Activated B cell treated with CpG ODN at 0.5 μM for 24 hours (primary cell): ENCODE measurements at regions not wholly inside any gene's neighbourhood (a gene's known extent, or its start where the extent isn't known, plus 50 kb on each side); places are given as distances from the start of the nearest gene placed in this dataset.
"Not testable (repeated sequence)": the region's sequence is repeated elsewhere in the genome, so short reads cannot be mapped to it uniquely, and the experiment has no call there.

Source experiments
- ATAC-seq: fragments of 200-7000 bp; cut with Tn5 transposase; one replicate; pipeline ENCODE4 v1.10.0; 2021; ENCODE audit warnings: low read depth, mild to moderate bottlenecking, moderate library complexity
- CTCF ChIA-PET: fragments of 350-600 bp; sonication (Branson Sonifier 250); formaldehyde crosslinking; loops from one replicate; lab custom pipeline; 2021; ENCODE audit warnings: antibody characterized with exemption; lab: Charles Lee
- POLR2A ChIA-PET: fragments of 350-600 bp; sonication (Branson Sonifier 250); formaldehyde crosslinking; loops from one replicate; lab custom pipeline; 2021; ENCODE audit warnings: antibody characterized with exemption; lab: Charles Lee
- DNase-seq: peaks from one replicate; pipeline ENCODE4 v3.0.0; 2022
- H3K27ac Mint-ChIP-seq: one replicate; pipeline ENCODE4 v1.8.0; 2020; ENCODE audit warnings: mixed read lengths
- H3K27me3 Mint-ChIP-seq: one replicate; pipeline ENCODE4 v1.8.0; 2021; ENCODE audit warnings: mixed read lengths
- H3K36me3 Mint-ChIP-seq: one replicate; pipeline ENCODE4 v1.8.0; 2021; ENCODE audit warnings: low read depth, mixed read lengths
- H3K4me1 Mint-ChIP-seq: one replicate; pipeline ENCODE4 v1.8.0; 2021; ENCODE audit warnings: mixed read lengths
- H3K4me3 Mint-ChIP-seq: one replicate; pipeline ENCODE4 v1.8.0; 2020; ENCODE audit warnings: mild to moderate bottlenecking, mixed read lengths
- H3K9me3 Mint-ChIP-seq: one replicate; pipeline ENCODE4 v1.8.0; 2020; ENCODE audit warnings: mixed read lengths
- CTCF ChIP-seq: fragments of 200-600 bp; IDR thresholded peaks from one replicate; pipeline ENCODE4 v1.8.0; 2022; ENCODE audit warnings: antibody characterized with exemption, mild to moderate bottlenecking
- intact Hi-C: fragments of 100-400 bp; cut with micrococcal nuclease; formaldehyde crosslinking; loops from one replicate; pipeline ENCODE4 v1.15.1; 2024

GRCh38 chr2:242098445-242099128 is 229.1 kb downstream of the RTP5 start:
- peak overlapping the region; percentile 45 for H3K4me3 Mint-ChIP-seq
- TF ChIP-seq CTCF = no peak
- no peaks in the 10 kb centered on the region for H3K9me3 Mint-ChIP-seq
- H3K27ac Mint-ChIP-seq = peak overlapping the region; percentile 78
- CTCF ChIA-PET = interaction anchor here (0.7 kb wide), 1 partner anchor 148 kb away, joined by 3 read pairs; no protein-coding TSS in a partner anchor
- no peaks in the 10 kb centered on the region for H3K27me3 Mint-ChIP-seq
- ATAC-seq (peak; percentile 97), DNase-seq (no peak)
- POLR2A ChIA-PET = no interaction called here
- H3K4me1 Mint-ChIP-seq = peaks cover 36% of the 10 kb centered on the region
- H3K36me3 Mint-ChIP-seq = peaks cover 59% of the 10 kb centered on the region
- intact Hi-C loops = no loop called here

- DNase-seq, POLR2A ChIA-PET, H3K4me3 Mint-ChIP-seq, H3K27me3 Mint-ChIP-seq, H3K27ac Mint-ChIP-seq, CTCF ChIA-PET, ATAC-seq, H3K9me3 Mint-ChIP-seq, intact Hi-C loops: not testable (repeated sequence)
- H3K36me3 Mint-ChIP-seq = peaks cover 55% of the 10 kb centered on the region
- H3K4me1 Mint-ChIP-seq = peaks cover 25% of the 10 kb centered on the region
These were observed 233.6 kb downstream of the RTP5 start for GRCh38 chr2:242103093-242103492.

- H3K4me3 Mint-ChIP-seq, H3K27ac Mint-ChIP-seq, CTCF ChIA-PET, ATAC-seq, DNase-seq, intact Hi-C loops, POLR2A ChIA-PET, H3K9me3 Mint-ChIP-seq, H3K27me3 Mint-ChIP-seq: not testable (repeated sequence)
- peaks cover 20% of the 10 kb centered on the region for H3K4me1 Mint-ChIP-seq
- H3K36me3 Mint-ChIP-seq = peaks cover 45% of the 10 kb centered on the region
These were observed 234.8 kb downstream of the RTP5 start for GRCh38 chr2:242104202-242104956.

GRCh38 chr2:242107065-242107464 is 237.5 kb downstream of the RTP5 start:
- ATAC-seq, H3K27ac Mint-ChIP-seq, H3K9me3 Mint-ChIP-seq, H3K27me3 Mint-ChIP-seq, DNase-seq, H3K4me3 Mint-ChIP-seq, CTCF ChIA-PET, POLR2A ChIA-PET, intact Hi-C loops: not testable (repeated sequence)
- peaks cover 28% of the 10 kb centered on the region for H3K36me3 Mint-ChIP-seq
- peaks cover 18% of the 10 kb centered on the region for H3K4me1 Mint-ChIP-seq

- Mint-ChIP-seq H3K4me1 (peaks cover 17% of the 10 kb centered on the region), H3K36me3 (peaks cover 19% of the 10 kb centered on the region)
- ATAC-seq, intact Hi-C loops, DNase-seq, H3K27ac Mint-ChIP-seq, H3K27me3 Mint-ChIP-seq, CTCF ChIA-PET, POLR2A ChIA-PET, H3K4me3 Mint-ChIP-seq, H3K9me3 Mint-ChIP-seq: not testable (repeated sequence)
These were observed 239.4 kb downstream of the RTP5 start for GRCh38 chr2:242108797-242109500.

- H3K9me3 Mint-ChIP-seq, POLR2A ChIA-PET, H3K27me3 Mint-ChIP-seq, CTCF ChIA-PET, DNase-seq, intact Hi-C loops: not testable (repeated sequence)
- Mint-ChIP-seq H3K27ac (peak overlapping the region; percentile 47), H3K4me1 (peaks cover 17% of the 10 kb centered on the region), H3K4me3 (peak overlapping the region; percentile 24), H3K36me3 (peaks cover 13% of the 10 kb centered on the region)
- ATAC-seq = peak; percentile 49
These were observed 240.3 kb downstream of the RTP5 start for GRCh38 chr2:242109819-242110218.

- H3K4me1 Mint-ChIP-seq = peaks cover 17% of the 10 kb centered on the region
- H3K9me3 Mint-ChIP-seq, H3K27me3 Mint-ChIP-seq, ATAC-seq, H3K4me3 Mint-ChIP-seq, H3K36me3 Mint-ChIP-seq, POLR2A ChIA-PET, H3K27ac Mint-ChIP-seq, CTCF ChIA-PET, DNase-seq, intact Hi-C loops: not testable (repeated sequence)
These were observed 242.4 kb downstream of the RTP5 start for GRCh38 chr2:242111954-242112353.

- ATAC-seq, H3K4me1 Mint-ChIP-seq, intact Hi-C loops, H3K36me3 Mint-ChIP-seq, H3K4me3 Mint-ChIP-seq, H3K27me3 Mint-ChIP-seq, H3K9me3 Mint-ChIP-seq, POLR2A ChIA-PET, CTCF ChIA-PET, DNase-seq, H3K27ac Mint-ChIP-seq: not testable (repeated sequence)
These were observed 244.0 kb downstream of the RTP5 start for GRCh38 chr2:242113492-242113891.

GRCh38 chr2:242116676-242117075 is 247.1 kb downstream of the RTP5 start:
- H3K36me3 Mint-ChIP-seq, DNase-seq, H3K4me1 Mint-ChIP-seq, H3K4me3 Mint-ChIP-seq, H3K27me3 Mint-ChIP-seq, H3K9me3 Mint-ChIP-seq, ATAC-seq, CTCF ChIA-PET, H3K27ac Mint-ChIP-seq, intact Hi-C loops, POLR2A ChIA-PET: not testable (repeated sequence)

- DNase-seq, H3K27me3 Mint-ChIP-seq, H3K4me3 Mint-ChIP-seq, H3K27ac Mint-ChIP-seq, H3K9me3 Mint-ChIP-seq, CTCF ChIA-PET, H3K4me1 Mint-ChIP-seq, POLR2A ChIA-PET, ATAC-seq, intact Hi-C loops, H3K36me3 Mint-ChIP-seq: not testable (repeated sequence)
These were observed 247.8 kb downstream of the RTP5 start for GRCh38 chr2:242117305-242117704.

- H3K27me3 Mint-ChIP-seq, CTCF ChIA-PET, H3K9me3 Mint-ChIP-seq, intact Hi-C loops, H3K4me3 Mint-ChIP-seq, POLR2A ChIA-PET, H3K4me1 Mint-ChIP-seq, H3K27ac Mint-ChIP-seq, ATAC-seq, H3K36me3 Mint-ChIP-seq, DNase-seq: not testable (repeated sequence)
These were observed 250.2 kb downstream of the RTP5 start for GRCh38 chr2:242119682-242120081.
